ENCODE measurements at regions not wholly inside any gene's neighbourhood (a gene's known extent, or its start where the extent isn't known, plus 50 kb on each side); places are given as distances from the start of the nearest gene placed in this dataset.
"Not testable (repeated sequence)": the region's sequence is repeated elsewhere in the genome, so short reads cannot be mapped to it uniquely, and the experiment has no call there.

GRCh38 chr14:106789318-106789717, 1262.9 kb downstream of the TMEM121 start:
- Histone ChIP-seq H3K27ac (replicated peaks) (no peak overlapping the region), H3K27me3 (ENCODE audit: insufficient read depth, poor library complexity, severe bottlenecking) (no peaks in the 10 kb centered on the region), H3K4me3 (replicated peaks; ENCODE audit: insufficient read depth, low read length) (no peak overlapping the region)
- DNase-seq (ENCODE audit: low read depth in 1 of 2, low spot score in 1 of 2): no peak
- TF ChIP-seq SPI1 (IDR thresholded peaks at IDR 0.05; ENCODE audit: borderline replicate concordance, low read depth): peak; percentile 54; the same call in 1 of the 2 replicates
- TF ChIP-seq GABPA (IDR thresholded peaks at IDR 0.05; ENCODE audit: low read depth): no peak

- DNase-seq (ENCODE audit: low read depth in 1 of 2, low spot score in 1 of 2): peak; percentile 26 to 78
- H3K4me3 ChIP-seq (replicated peaks; ENCODE audit: insufficient read depth, low read length): no peak overlapping the region
- TF ChIP-seq REST (IDR thresholded peaks at IDR 0.05; ENCODE audit: insufficient replicate concordance, low read depth): no peak
- peak; percentile 66 for TF ChIP-seq CTCF (IDR thresholded peaks at IDR 0.05; ENCODE audit: insufficient read depth, low read length)
- peaks cover 2% of the 10 kb centered on the region for H3K27me3 ChIP-seq (ENCODE audit: insufficient read depth, poor library complexity, severe bottlenecking)
- no peak overlapping the region for H3K27ac ChIP-seq (replicated peaks)
Measured at GRCh38 chr14:106790189-106791036, 1264.0 kb downstream of the TMEM121 start.

GRCh38 chr14:106792543-106792942, 1266.2 kb downstream of the TMEM121 start:
- H3K27me3 ChIP-seq (ENCODE audit: insufficient read depth, poor library complexity, severe bottlenecking): peaks cover 2% of the 10 kb centered on the region
- no peak for DNase-seq (ENCODE audit: low read depth in 1 of 2, low spot score in 1 of 2)
- no peak overlapping the region for H3K4me3 ChIP-seq (replicated peaks; ENCODE audit: insufficient read depth, low read length)
- TF ChIP-seq CTCF (IDR thresholded peaks at IDR 0.05; ENCODE audit: insufficient read depth, low read length) (no peak), POLR2AphosphoS5 (IDR thresholded peaks at IDR 0.05; ENCODE audit: low read depth) (no peak), REST (IDR thresholded peaks at IDR 0.05; ENCODE audit: insufficient replicate concordance, low read depth) (no peak), SPI1 (IDR thresholded peaks at IDR 0.05; ENCODE audit: borderline replicate concordance, low read depth) (no peak), GABPA (IDR thresholded peaks at IDR 0.05; ENCODE audit: low read depth) (no peak)
- no peak overlapping the region for H3K27ac ChIP-seq (replicated peaks)

GRCh38 chr14:106798166-106798565, 1271.8 kb downstream of the TMEM121 start:
- not testable (repeated sequence) for DNase-seq (ENCODE audit: low read depth in 1 of 2, low spot score in 1 of 2); H3K27ac ChIP-seq (replicated peaks)

More at GRCh38 chr14:106798166-106798565, 1271.8 kb downstream of the TMEM121 start:
- not testable (repeated sequence) for H3K4me3 ChIP-seq (replicated peaks; ENCODE audit: insufficient read depth, low read length); H3K27me3 ChIP-seq (ENCODE audit: insufficient read depth, poor library complexity, severe bottlenecking)
